Memory B cell (primary cell): ENCODE measurements at regions not wholly inside any gene's neighbourhood (a gene's known extent, or its start where the extent isn't known, plus 50 kb on each side); places are given as distances from the start of the nearest gene placed in this dataset.
A peak's percentile ranks its signal among the peaks of the same experiment; 100 is the strongest.
"Not testable (repeated sequence)": the region's sequence is repeated elsewhere in the genome, so short reads cannot be mapped to it uniquely, and the experiment has no call there.

Source experiments
- ATAC-seq: fragments of 150-1000 bp; cut with Tn5 transposase; 2 replicates; pipeline ENCODE4 v1.10.0; 2021; ENCODE audit warnings: low read depth, mild to moderate bottlenecking, moderate library complexity
- DNase-seq, 2 donors: peaks; one replicate each; pipeline ENCODE4 v3.0.0; 2022; ENCODE audit warnings: low spot score in 2 of 2
- H3K27ac Mint-ChIP-seq: one replicate; pipeline ENCODE4 v1.8.0; 2022; ENCODE audit warnings: mild to moderate bottlenecking, moderate library complexity, mixed read lengths
- H3K27me3 Mint-ChIP-seq: one replicate; pipeline ENCODE4 v1.8.0; 2022; ENCODE audit warnings: mixed read lengths
- H3K36me3 Mint-ChIP-seq: one replicate; pipeline ENCODE4 v1.8.0; 2022; ENCODE audit warnings: mild to moderate bottlenecking, mixed read lengths
- H3K4me1 Mint-ChIP-seq: one replicate; pipeline ENCODE4 v1.8.0; 2022; ENCODE audit warnings: mixed read lengths
- H3K4me3 Mint-ChIP-seq: one replicate; pipeline ENCODE4 v1.8.0; 2022; ENCODE audit warnings: mild to moderate bottlenecking, moderate library complexity, mixed read lengths
- H3K9me3 Mint-ChIP-seq: one replicate; pipeline ENCODE4 v1.8.0; 2022; ENCODE audit warnings: mixed read lengths

DNA sequence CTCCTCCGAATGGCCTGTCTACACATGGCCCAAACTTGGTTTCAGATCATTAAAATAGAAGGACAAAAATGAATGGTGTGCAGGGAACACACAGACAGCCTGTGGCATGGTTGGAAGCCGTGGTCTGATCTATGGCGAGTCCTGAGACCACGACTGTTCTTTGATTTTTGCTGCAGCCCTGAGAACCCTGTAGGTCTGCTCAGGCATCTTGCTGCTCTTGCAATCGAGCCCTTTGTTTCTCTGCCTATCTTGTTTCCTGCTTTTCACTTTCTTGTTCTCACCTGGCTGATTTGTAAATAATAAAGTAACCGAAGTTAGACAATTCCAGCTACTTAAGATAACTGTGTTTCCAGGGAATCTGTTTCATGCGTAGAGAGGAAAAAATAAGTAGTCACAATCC lies 54.1 kb upstream of the NBPF9 start:
- H3K4me3 Mint-ChIP-seq, DNase-seq, ATAC-seq, H3K9me3 Mint-ChIP-seq, H3K4me1 Mint-ChIP-seq, H3K36me3 Mint-ChIP-seq, H3K27ac Mint-ChIP-seq, H3K27me3 Mint-ChIP-seq: not testable (repeated sequence)

DNA sequence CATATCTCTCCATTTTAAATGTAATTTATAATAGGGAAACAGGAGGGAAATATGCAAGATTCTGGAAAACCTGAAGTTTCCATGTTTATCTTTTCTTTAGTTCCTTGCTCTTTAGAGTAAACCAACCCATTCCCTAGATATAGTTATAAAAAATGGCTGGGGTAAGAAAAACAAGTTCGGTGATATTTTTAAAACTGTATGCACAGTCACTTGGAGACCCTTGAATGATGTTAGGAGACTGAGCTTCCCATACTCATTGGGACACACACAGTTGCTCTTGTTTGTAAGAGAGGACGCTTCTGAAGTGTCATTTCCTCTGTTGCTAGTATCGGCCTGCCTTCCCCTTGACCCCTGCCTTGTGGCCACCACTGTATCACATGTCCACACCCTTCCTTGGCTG lies 55.0 kb upstream of the NBPF9 start:
- H3K4me3 Mint-ChIP-seq, H3K36me3 Mint-ChIP-seq, H3K9me3 Mint-ChIP-seq, H3K27ac Mint-ChIP-seq, H3K27me3 Mint-ChIP-seq, ATAC-seq, DNase-seq, H3K4me1 Mint-ChIP-seq: not testable (repeated sequence)

DNA sequence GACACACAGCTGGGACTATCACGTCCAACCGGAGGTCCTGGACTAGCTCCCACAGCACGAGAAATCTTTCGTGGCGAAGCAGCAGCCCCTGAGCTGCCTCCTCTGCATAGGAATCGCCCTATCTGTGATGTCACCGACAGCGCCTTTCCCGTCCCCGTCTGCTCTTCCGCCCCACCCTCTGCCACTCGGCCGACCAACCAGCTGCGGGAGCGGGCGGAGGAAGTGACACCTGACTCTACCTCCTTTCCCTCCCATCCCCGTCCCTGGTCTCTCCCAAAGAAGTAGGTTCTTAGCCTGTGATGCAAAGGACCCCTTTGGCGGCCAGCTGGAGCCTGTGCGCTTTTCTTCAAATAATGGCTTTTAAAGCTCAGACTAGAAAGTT lies 59.7 kb upstream of the NBPF9 start:
- H3K4me1 Mint-ChIP-seq, result not testable (repeated sequence)

DNA sequence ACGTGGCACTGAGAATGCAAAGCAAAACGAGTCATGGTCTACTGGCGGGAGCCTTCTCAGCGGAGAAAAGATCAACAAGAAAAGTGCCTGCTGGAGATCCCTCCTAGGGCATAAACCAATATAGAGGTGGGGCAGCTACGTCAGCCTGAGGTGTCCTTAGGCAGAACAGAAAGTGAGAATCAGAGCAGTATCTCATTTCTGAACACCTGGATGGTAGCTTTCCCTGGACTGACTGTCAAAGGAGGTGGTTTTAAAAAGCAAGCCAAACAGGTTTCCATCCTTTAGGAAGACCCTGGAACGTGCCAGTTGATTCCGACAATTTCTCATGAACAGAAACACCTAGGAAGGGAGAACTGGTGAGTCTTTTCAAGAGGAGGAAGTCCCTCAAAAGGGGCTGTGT lies 71.4 kb upstream of the NBPF9 start:
- H3K9me3 Mint-ChIP-seq, ATAC-seq, H3K4me1 Mint-ChIP-seq, H3K27me3 Mint-ChIP-seq, H3K36me3 Mint-ChIP-seq: not testable (repeated sequence)
- peak; percentile 25 to 41 for DNase-seq
- H3K27ac Mint-ChIP-seq, result peak overlapping the region; percentile 92
- H3K4me3 Mint-ChIP-seq, result peak overlapping the region; percentile 86

More for the DNA sequence above, 59.7 kb upstream of the NBPF9 start:
- not testable (repeated sequence) for H3K9me3 Mint-ChIP-seq, H3K27me3 Mint-ChIP-seq, H3K4me3 Mint-ChIP-seq, DNase-seq, H3K27ac Mint-ChIP-seq, H3K36me3 Mint-ChIP-seq
- peak; percentile 80 for ATAC-seq

DNA sequence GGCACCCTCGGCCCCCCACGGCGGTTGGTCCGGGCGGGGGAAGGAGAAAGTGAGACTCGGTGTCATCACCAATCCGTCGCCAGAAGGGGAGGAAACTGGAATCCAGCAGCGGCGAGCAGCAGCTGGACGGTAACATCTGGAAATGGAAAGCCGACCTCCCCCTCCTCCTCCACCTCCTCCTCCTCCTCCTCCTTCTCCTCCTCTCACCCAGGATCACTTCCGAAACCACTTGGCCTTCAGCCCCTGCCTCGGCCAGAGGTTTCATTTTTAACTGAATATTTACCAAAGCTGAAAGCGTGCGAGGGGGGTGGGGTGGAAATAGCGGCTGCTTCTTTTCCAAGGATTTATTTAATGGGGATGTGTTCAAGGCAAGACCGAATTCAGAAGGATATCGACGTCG lies 72.5 kb upstream of the NBPF9 start:
- H3K27me3 Mint-ChIP-seq, ATAC-seq, H3K4me1 Mint-ChIP-seq, H3K9me3 Mint-ChIP-seq, H3K36me3 Mint-ChIP-seq, H3K27ac Mint-ChIP-seq: not testable (repeated sequence)
- H3K4me3 Mint-ChIP-seq, result peak overlapping the region; percentile 61
- peak; percentile 11 to 31 for DNase-seq

DNA sequence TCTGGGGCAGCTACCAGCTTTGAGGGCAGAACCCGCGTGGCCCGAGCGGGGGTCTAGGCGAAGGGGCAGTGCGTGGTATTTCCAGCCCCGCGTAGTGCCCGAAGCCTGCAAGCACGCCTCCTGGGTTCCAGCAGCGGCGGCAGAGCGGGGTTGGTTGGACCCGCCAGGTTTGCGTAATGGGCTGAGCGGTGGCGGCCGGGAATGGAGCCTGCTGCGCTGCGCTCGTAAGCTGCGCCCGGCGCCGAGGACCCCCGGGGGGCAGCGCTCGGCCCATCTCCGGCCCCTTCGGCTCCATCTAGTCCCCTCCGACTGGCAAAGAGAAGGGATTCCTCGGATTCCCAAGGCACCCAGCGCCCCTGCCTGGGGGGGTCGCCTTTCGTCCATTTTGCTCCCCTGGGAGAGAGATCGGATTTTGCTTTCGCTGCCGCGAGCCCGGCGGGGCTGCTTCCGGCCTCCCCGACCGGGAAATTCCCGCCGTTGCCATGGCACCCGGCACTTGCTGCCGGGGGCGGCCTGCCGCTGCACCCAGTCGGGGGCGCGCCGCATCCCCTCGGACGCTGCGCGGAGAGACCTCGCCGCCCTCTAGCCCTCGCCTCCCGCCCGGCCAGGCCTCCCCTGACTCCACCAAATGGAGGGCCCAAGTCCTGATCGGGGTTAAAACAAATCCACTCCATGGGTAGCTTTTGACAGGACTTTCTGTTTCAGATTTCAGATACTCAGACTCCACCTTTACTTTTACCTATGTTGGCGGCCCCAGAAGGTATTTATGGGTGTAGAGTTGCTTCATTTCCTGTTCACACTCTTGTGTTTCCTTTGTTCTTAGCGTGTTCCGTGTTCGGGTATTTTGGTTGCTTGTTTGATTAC lies 73.3 kb upstream of the NBPF9 start:
- ATAC-seq, H3K27me3 Mint-ChIP-seq, H3K9me3 Mint-ChIP-seq, H3K36me3 Mint-ChIP-seq, H3K4me1 Mint-ChIP-seq: not testable (repeated sequence)
- Mint-ChIP-seq H3K4me3 (peak overlapping the region; percentile 82), H3K27ac (peak overlapping the region; percentile 87)
- DNase-seq, result peak; percentile 76 to 80

DNA sequence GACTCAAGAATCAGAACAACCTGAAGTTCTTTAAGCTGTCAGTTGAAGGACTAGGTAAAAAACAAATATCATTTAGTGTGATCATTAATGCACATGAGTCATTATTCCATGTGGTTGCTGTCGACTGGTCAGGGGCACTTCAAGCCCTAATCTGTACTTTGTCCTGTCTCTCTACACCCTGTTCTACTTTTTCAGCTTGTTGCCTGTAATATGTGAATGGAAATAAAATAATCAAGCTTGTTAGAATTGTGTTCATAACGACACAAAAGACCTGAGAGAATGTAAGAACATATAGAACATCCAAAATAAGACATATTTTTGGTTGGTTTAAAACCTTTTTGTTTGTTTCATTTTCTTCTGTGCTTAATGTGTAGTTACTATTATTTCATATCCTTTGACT lies 87.4 kb upstream of the NBPF9 start:
- not testable (repeated sequence) for H3K9me3 Mint-ChIP-seq, DNase-seq, ATAC-seq, H3K36me3 Mint-ChIP-seq, H3K27me3 Mint-ChIP-seq, H3K4me3 Mint-ChIP-seq, H3K4me1 Mint-ChIP-seq, H3K27ac Mint-ChIP-seq

DNA sequence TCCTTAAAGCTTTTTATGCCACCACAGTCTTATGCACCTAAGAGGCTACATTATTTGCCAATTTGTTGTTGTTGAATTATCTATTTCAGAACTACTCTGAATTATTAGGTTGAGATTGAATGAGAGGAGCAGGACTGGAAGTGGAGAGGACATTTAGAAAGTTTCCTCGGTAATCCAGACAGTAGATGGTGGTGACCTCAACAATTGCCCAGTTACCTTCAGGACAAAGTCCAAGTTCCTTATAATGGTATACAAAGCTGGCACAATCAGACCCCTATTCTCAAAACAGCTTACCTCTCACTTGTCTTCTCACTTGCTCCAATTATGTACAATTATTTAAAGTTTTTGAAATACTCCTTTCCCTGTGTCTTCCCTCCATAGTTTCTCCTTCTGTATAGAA lies 93.3 kb upstream of the NBPF9 start:
- not testable (repeated sequence) for H3K4me3 Mint-ChIP-seq, DNase-seq, H3K27me3 Mint-ChIP-seq, H3K9me3 Mint-ChIP-seq, H3K27ac Mint-ChIP-seq, H3K36me3 Mint-ChIP-seq, ATAC-seq
- H3K4me1 Mint-ChIP-seq, result peaks cover 16% of the 10 kb centered on the region

DNA sequence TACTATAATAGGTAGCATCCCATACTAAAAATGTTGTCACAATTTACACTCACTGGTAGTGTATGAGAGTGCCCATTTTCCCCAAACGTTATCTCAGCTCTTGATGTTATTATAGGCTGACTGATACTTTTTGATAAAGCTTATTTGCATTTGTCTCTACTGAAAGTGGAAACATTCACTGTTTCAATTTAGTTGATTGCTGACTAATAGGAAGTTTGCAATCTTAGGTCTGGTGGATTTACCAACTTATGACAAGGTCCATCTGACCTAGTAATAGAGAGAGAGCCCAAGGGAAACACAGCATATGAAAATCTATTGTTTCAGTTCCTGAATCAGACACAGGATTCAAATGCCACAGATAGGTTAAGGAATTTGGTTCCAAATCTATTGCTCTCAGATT lies 97.2 kb upstream of the NBPF9 start:
- peak; percentile 90 for ATAC-seq
- H3K27ac Mint-ChIP-seq, result peak overlapping the region; percentile 47
- not testable (repeated sequence) for H3K9me3 Mint-ChIP-seq, H3K4me3 Mint-ChIP-seq, H3K27me3 Mint-ChIP-seq, H3K36me3 Mint-ChIP-seq
- H3K4me1 Mint-ChIP-seq, result peaks cover 16% of the 10 kb centered on the region
- peak in 1 of 2 donors; percentile 9 for DNase-seq

DNA sequence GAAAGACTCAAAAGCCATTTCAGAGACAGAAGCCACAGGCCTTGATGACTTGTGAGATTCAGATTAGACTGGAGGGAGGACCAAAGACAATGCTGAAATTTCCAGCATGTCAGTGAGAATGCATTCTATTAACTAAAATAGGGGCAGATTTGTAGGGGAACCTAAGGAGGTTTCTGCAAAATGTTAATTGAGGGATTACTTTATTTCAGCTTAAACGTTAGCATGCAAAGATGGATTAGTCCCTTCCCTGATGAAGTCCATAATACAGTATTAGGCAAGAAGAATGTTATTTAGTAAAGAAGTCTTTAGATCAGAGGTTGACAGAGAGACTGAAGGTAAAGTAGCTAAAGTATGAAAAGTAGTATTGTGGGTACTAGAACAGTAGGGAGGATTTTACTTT lies 98.9 kb upstream of the NBPF9 start:
- not testable (repeated sequence) for H3K27me3 Mint-ChIP-seq, DNase-seq, ATAC-seq, H3K36me3 Mint-ChIP-seq, H3K9me3 Mint-ChIP-seq, H3K27ac Mint-ChIP-seq, H3K4me3 Mint-ChIP-seq
- peaks cover 11% of the 10 kb centered on the region for H3K4me1 Mint-ChIP-seq

DNA sequence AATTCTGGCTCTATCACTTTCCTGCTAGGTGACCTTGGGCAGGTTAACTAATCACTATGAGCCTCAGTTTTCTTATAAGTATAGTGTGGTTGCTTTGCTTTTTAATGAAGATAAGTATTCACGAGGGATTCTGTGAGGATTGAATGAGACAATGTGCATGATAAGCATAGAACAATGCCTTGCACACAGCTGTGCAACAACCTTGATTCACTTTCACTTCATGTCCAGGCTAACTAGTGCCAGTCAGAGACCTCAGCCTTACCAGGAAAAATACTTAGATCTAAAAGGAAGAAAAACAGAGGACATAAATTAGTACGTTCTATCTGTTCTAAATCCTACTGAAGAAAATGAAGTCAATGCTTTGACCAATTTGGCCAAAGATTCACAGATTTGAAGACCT lies 101.0 kb upstream of the NBPF9 start:
- DNase-seq, ATAC-seq, H3K27me3 Mint-ChIP-seq, H3K27ac Mint-ChIP-seq, H3K9me3 Mint-ChIP-seq, H3K4me3 Mint-ChIP-seq, H3K4me1 Mint-ChIP-seq, H3K36me3 Mint-ChIP-seq: not testable (repeated sequence)

DNA sequence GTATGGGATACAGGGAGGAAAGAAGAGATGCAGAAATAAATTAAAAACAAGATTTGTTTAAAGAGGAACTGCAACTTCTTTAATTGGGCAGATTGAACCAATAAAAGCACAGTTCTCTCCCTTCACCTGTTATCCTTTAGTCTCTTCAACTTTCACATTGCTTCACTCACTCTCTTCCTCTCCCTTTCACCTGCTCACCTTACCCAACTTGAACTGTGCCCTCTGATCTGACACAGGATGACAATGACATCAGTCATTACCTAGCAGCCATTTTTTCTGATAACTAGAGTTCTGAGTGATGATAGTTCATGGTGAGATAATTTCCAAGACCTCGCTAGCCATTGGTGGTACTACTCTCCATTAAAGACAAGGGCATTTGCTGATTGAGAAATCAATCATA lies 105.5 kb upstream of the NBPF9 start:
- not testable (repeated sequence) for H3K4me1 Mint-ChIP-seq, H3K36me3 Mint-ChIP-seq

DNA sequence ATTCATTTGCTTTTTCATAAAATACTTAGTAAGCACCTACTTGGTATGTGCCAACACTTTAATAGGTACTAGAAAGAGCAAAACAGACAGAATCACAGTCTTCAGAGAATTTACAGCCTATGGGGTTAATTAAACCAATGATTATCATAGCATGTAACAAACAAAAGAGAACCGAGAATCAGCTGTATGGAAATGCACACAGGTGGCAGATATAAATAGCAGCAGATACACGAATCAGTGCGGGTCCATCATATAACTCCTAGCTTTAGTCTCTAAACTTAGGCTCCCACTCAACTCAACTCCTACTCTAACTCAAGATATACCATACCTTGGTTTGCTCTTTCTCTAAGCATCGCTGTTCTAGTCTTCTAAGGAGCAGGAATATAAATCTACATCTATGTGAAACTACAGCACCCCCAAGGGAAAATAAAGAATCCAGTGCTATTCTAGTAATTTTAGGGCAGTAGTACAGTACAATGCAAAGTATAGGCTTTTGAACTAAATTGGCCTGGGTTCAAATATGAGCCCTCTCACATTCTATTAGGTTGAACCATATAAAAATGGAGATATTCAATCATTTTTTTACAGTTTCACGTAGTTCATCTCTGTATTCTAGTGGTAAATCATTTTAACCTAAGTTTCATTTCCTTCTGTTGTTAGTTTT lies 108.5 kb upstream of the NBPF9 start:
- Mint-ChIP-seq H3K27ac (peak overlapping the region; percentile 59), H3K4me3 (peak overlapping the region; percentile 9)
- DNase-seq, H3K27me3 Mint-ChIP-seq, H3K9me3 Mint-ChIP-seq, H3K36me3 Mint-ChIP-seq, H3K4me1 Mint-ChIP-seq: not testable (repeated sequence)
- peak; percentile 93 for ATAC-seq

More for the DNA sequence above, 105.5 kb upstream of the NBPF9 start:
- H3K27me3 Mint-ChIP-seq, H3K4me3 Mint-ChIP-seq, ATAC-seq, H3K9me3 Mint-ChIP-seq, DNase-seq, H3K27ac Mint-ChIP-seq: not testable (repeated sequence)

DNA sequence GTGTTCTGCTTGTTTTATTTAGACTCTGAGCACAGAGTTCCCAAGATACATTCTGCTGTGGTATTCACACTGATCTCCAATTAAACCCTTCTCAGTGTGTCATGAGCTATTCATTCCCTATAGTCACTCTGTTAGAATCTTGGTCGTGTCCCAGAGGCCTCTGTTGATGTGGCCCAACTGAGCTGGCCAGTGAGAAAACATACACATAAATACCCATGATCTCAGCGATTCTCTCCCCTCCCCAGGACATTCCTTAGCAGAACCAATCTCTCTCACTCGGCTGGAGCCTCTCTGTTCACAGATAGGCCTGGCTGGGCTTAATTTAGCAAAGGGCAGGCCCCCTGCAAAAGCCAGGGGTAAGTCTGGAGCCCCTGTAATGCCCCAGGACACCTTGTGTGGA lies 109.6 kb upstream of the NBPF9 start:
- not testable (repeated sequence) for ATAC-seq, H3K36me3 Mint-ChIP-seq, H3K4me3 Mint-ChIP-seq, DNase-seq, H3K27me3 Mint-ChIP-seq, H3K9me3 Mint-ChIP-seq, H3K27ac Mint-ChIP-seq, H3K4me1 Mint-ChIP-seq

DNA sequence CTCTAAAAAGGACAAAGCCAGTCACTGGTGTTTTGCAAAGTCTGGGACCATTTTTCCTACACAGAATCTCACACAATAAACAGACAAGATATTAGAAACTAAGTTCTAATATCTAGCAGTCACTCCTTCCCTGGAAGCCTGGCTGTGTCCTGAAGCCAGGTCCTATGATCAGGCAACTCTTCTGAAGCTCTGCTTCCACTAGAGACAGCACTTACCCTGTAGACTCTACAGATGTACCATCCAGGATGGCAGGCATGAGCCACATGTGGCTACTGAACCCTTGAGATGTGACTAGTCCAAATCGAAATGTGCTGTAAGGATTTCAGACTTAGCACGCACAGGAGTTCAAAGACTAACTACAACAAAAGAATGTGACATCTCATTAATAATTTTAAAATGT lies 110.3 kb upstream of the NBPF9 start:
- H3K27ac Mint-ChIP-seq, H3K36me3 Mint-ChIP-seq, H3K27me3 Mint-ChIP-seq, H3K4me1 Mint-ChIP-seq, DNase-seq, H3K4me3 Mint-ChIP-seq, ATAC-seq, H3K9me3 Mint-ChIP-seq: not testable (repeated sequence)
